22Rv1 (cell line): ENCODE measurements at regions not wholly inside any gene's neighbourhood (a gene's known extent, or its start where the extent isn't known, plus 50 kb on each side); places are given as distances from the start of the nearest gene placed in this dataset.

Experiments
- ZFX ChIP-seq: fragments of 450-650 bp; IDR thresholded peaks from 2 replicates; pipeline ENCODE4 v1.6.1; 2017; ENCODE audit warnings: antibody characterized with exemption, borderline replicate concordance
- TF ChIP-seq, protein P1 (sequence below): fragments of 450-650 bp; IDR thresholded peaks from 2 replicates; pipeline ENCODE4 v1.5.1; 2017; ENCODE audit warnings: mild to moderate bottlenecking

GRCh38 chrX:99397879-99398278 is 1012.2 kb downstream of the PCDH19 start:
- TF ChIP-seq, protein P1, sequence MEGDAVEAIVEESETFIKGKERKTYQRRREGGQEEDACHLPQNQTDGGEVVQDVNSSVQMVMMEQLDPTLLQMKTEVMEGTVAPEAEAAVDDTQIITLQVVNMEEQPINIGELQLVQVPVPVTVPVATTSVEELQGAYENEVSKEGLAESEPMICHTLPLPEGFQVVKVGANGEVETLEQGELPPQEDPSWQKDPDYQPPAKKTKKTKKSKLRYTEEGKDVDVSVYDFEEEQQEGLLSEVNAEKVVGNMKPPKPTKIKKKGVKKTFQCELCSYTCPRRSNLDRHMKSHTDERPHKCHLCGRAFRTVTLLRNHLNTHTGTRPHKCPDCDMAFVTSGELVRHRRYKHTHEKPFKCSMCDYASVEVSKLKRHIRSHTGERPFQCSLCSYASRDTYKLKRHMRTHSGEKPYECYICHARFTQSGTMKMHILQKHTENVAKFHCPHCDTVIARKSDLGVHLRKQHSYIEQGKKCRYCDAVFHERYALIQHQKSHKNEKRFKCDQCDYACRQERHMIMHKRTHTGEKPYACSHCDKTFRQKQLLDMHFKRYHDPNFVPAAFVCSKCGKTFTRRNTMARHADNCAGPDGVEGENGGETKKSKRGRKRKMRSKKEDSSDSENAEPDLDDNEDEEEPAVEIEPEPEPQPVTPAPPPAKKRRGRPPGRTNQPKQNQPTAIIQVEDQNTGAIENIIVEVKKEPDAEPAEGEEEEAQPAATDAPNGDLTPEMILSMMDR, result no peak
- TF ChIP-seq ZFX, result no peak
